ENCODE measurements at regions not wholly inside any gene's neighbourhood (a gene's known extent, or its start where the extent isn't known, plus 50 kb on each side); places are given as distances from the start of the nearest gene placed in this dataset.
"Not testable (repeated sequence)": the region's sequence is repeated elsewhere in the genome, so short reads cannot be mapped to it uniquely, and the experiment has no call there.

GRCh38 chr12:97984436-97984835 is 521.8 kb downstream of the RMST start:
- FAIRE-seq (no peak), DNase-seq (ENCODE audit: insufficient read length, low spot score) (no peak)
- no peak for TF ChIP-seq CTCF (IDR thresholded peaks at IDR 0.05; ENCODE audit: insufficient read depth, missing control alignments)

GRCh38 chr12:97984974-97985580 is 522.5 kb downstream of the RMST start:
- no peak for DNase-seq (ENCODE audit: insufficient read length, low spot score)
- no peak for TF ChIP-seq CTCF (IDR thresholded peaks at IDR 0.05; ENCODE audit: insufficient read depth, missing control alignments)
- no peak for FAIRE-seq

- FAIRE-seq: no peak
- TF ChIP-seq CTCF (IDR thresholded peaks at IDR 0.05; ENCODE audit: insufficient read depth, missing control alignments): no peak
- DNase-seq (ENCODE audit: insufficient read length, low spot score): no peak
These were observed 523.2 kb downstream of the RMST start for GRCh38 chr12:97985834-97986233.

- DNase-seq (ENCODE audit: insufficient read length, low spot score); FAIRE-seq: not testable (repeated sequence)
These were observed 526.0 kb downstream of the RMST start for GRCh38 chr12:97988588-97988987.

- no peak for TF ChIP-seq CTCF (IDR thresholded peaks at IDR 0.05; ENCODE audit: insufficient read depth, missing control alignments)
- FAIRE-seq: no peak
These were observed 525.9 kb upstream of the TMPO start for GRCh38 chr12:97989366-97989940.

GRCh38 chr12:97994746-97995484 is 520.5 kb upstream of the TMPO start:
- no peak for FAIRE-seq
- no peak for TF ChIP-seq CTCF (IDR thresholded peaks at IDR 0.05; ENCODE audit: insufficient read depth, missing control alignments)
- DNase-seq (ENCODE audit: insufficient read length, low spot score): no peak

More at GRCh38 chr12:97989366-97989940, 525.9 kb upstream of the TMPO start:
- DNase-seq (ENCODE audit: insufficient read length, low spot score): no peak

GRCh38 chr12:97995559-97995958 is 519.8 kb upstream of the TMPO start:
- no peak for FAIRE-seq
- no peak for DNase-seq (ENCODE audit: insufficient read length, low spot score)

More at GRCh38 chr12:97995559-97995958, 519.8 kb upstream of the TMPO start:
- no peak for TF ChIP-seq CTCF (IDR thresholded peaks at IDR 0.05; ENCODE audit: insufficient read depth, missing control alignments)
